ENCODE measurements at regions not wholly inside any gene's neighbourhood (a gene's known extent, or its start where the extent isn't known, plus 50 kb on each side); places are given as distances from the start of the nearest gene placed in this dataset.

DNA sequence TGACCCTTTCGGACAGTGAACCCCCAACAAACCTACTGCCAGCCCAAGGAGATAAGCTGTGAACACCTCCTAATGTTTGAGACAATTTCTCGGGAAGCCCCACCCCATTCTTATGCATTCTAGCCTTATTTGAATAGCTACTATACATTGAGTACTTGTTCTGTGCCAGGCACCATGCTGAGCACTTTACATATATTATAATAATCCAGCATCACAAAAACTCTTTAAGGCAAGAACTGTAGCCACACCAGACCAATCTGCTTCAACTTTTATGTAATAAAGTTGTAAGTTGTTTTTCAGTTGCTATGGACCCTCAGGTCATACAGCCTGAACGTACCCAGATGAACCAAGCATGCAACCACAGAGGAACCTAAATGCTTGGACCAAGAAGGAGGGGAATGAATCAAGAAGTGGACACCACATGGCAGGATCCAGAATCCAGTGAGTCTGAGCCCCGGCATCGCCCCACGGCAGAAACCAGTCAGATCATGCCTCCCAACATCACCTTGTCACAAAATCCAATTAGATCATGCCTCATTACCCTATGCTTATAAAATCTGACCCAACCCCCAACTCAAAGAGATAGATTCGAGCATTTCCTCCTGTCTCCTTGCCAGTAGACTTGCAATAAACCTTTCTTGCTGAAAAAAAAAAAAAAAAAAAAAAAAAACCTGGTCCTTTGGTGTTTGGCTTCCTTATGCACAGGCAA is 225.0 kb downstream of the QDPR start:
- no peak for DNase-seq

DNA sequence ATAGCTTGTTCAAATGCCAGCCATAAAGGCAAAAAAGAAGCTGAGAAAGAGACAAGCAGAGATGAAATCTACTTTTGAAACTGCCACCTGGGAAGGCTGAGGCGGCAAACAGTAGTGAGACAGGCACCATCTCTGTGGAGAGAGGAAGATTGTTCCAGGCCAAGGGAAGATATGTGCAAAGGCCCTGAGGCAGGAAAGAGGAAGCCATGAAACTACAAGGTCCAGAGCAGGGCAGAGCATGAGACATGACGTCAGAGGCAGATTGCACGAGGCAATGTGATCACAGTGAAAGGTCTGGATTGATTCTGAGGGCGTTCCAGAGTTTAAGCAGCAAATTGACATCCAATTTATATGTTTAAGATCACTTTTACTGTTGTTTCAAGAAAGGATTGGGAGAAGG is 226.1 kb downstream of the QDPR start:
- DNase-seq: peak; percentile 6

DNA sequence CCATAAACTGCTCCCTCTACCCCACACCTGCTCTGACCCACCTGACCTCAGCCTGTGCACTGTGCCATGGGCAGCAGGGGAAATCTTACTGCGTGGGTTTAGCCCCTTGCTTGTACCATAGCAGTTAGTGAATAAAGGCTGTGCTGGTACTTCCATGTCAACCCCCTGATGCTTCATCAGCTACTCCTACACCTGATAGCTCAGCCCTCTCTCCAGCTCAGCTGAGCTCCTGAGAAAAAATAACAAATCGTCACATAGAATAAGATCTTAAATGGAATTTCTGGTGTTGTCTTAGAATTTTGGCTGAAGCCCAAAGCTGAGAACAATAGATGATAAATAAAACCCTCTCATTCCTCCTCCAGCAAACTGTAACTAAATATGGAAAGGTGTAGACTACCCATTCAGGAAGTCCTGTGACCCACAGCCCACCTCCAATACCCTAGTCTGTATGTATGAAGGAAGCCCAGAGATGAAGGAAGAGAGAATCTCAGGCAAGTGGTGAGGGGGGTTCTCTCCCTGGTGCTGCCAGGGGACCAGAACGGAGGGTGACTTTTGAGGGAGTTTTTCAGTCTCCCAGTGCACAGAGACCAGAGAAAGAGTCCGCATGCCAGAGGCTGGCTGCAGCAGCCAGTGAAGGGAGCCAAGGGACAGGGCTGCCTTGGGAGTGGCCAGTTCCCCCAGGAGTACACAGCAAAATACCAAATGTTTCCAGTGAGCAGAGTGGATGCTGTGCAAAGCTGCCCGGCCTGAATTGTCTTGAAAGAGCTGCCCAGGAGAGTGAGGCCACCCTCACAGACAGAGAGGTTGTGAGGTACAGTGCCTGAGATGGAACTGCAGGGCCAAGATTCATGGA is 227.3 kb downstream of the QDPR start:
- no peak for DNase-seq

- DNase-seq: no peak
Measured at GRCh38 chr4:17283832-17284231, 228.1 kb downstream of the QDPR start.

GRCh38 chr4:17283251-17283650 is 228.6 kb downstream of the QDPR start:
- DNase-seq: no peak

DNA sequence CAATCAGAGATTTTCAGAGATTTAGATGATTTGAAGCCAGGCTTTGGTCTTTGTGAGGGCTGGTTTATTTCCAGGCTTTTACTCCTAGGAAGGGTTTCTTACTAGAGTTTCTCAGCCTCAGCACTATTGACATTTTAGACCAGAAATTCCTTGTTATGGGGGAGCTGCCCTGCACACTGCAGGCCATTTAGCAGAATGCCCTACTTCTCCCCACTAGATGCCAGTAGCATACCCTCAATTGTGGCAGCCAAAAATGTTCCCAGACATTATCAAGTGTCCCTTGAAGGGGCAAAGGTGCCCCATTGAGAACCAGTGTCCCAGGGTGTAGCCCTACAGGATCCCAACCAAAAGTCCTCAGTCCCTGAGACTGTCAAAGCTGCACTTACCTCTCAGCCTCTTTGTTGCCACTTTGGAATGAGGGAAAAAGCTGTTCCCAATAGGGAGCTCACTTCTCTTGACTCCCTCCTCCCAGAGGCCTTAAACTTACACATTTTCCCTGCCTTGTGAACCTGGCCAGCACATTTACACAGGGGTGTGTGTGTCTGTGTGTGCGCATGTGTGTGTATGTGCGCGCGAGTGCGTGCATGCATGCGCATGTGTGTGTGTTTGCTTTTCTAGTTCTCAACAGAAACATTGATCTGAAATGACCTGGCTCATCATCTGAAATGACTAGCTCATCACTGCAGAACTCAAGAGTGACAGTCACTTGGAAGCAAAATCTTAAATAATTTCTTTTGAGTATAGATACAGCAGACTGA is 231.4 kb downstream of the QDPR start:
- DNase-seq: no peak

GRCh38 chr4:17276776-17277175 is 235.1 kb downstream of the QDPR start:
- peak; percentile 13 for DNase-seq

DNA sequence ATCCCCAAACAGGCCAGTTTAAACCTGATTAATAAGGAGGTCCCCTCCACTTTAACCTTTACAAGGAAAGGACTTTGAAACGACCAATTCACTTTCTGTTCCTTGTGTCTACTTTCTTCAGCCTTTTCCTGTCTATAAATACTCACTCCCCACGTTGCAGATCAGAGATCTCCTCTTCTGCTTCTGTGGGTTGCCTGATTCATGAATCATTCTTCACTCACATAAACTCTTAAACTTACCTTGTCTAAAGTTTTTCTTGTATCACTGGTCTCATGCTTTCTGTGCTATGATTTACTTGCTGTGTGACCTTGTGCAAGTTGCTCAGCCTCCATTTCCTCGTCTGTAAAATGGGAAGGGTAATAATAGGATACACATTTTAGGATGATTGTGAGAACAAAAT is 236.1 kb downstream of the QDPR start:
- no peak for DNase-seq

GRCh38 chr4:17273047-17273446 is 238.8 kb downstream of the QDPR start:
- peak; percentile 8 for DNase-seq

- peak; percentile 90 for DNase-seq
Measured at GRCh38 chr4:17272154-17272553, 239.7 kb downstream of the QDPR start.

GRCh38 chr4:17265653-17266052 is 246.2 kb downstream of the QDPR start:
- DNase-seq: no peak

GRCh38 chr4:17265139-17265538 is 246.8 kb downstream of the QDPR start:
- DNase-seq: no peak

DNA sequence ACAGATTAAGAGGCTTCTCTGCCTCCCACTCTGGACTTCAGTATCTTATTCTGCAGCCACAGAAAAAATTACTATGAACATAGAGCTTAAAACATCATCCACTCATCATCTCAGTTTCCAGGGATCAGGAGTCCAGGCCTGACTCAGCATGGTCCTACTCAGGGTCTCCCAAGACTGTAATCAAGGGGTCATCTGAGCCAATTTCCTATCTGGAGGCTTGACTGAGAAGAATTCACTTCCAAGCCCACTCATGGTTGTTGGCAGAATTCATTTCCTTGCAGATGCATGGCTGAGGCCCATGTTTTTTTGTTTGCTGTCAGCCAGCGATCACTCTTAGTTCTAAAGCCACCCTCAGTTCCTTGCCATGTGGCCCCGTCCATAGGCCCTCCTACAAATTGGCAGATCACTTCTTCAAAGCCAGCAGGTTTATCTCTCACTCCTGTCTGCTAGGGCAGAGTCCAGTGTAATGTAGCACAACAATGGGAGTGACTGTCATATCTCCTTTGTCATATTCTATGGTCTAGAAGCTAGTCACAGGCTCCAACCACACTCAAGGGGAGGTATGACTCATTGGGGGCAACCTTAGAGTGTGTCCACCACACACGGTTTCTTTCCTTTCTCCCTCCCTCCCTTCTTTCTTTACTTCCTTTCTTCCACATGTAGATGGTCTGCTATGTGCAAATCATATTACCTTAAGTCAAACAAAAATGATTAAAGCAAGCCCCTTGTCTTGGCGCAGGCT is 251.6 kb downstream of the QDPR start:
- peak; percentile 67 for DNase-seq

- DNase-seq: no peak
Measured at GRCh38 chr4:17258106-17258505, 253.8 kb downstream of the QDPR start.

DNA sequence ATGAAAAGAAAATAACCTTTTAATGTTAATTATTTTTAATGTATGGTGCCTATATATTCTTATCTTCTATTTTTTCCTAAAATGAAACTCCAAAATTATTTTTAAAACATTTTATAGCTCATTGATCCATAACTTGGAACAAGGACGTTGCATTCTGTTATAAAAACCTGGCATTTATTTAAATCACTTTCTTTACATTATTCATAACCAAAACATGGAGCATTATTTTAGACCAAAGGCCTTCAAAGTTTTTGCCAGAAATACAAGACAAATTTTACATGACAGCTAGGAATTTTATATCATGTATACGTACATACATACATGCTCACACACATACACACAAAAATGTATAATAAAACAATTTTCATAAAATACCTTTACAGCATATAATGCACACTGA is 259.8 kb downstream of the QDPR start:
- DNase-seq: no peak

DNA sequence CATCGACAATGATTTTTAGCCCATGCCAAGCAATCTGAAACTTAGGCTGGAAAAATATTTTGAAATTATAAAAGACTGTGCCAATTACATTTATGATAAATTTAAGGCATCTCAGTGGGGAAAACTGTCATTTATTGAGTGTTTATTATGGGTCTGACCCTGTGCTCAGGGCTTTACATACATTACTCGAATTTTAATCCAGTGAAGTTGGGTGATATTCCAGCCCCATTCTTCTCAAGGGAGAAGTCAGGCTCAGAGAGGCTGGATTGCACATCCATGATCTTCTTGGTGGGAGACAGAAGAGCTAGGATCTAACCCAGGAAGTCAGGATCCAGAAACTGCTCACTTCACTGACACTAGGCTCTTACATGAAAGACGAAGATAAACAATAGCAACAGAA is 260.8 kb downstream of the QDPR start:
- DNase-seq: no peak

DNA sequence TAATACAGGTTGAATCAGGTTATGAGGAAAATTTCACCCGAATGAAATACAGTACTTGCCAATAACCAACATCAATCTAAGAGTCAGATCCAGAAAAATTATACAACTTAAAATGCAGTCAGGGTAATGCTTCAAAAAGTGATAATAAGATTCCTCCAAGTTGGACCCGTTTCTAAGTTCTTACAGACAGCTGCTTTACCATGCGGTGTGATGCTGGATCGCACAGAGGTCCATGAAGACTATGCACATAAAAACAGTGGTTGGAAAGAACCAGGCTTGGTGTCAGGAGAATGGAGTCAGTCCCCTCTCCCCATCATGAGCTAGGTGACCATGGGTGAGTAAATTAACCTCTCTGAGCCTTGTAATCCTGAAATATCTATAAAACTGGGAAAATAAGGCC is 261.3 kb downstream of the QDPR start:
- no peak for DNase-seq

GRCh38 chr4:17246656-17247055 is 265.2 kb downstream of the QDPR start:
- DNase-seq: no peak

GRCh38 chr4:17241835-17242234 is 270.1 kb downstream of the QDPR start:
- DNase-seq: no peak

DNA sequence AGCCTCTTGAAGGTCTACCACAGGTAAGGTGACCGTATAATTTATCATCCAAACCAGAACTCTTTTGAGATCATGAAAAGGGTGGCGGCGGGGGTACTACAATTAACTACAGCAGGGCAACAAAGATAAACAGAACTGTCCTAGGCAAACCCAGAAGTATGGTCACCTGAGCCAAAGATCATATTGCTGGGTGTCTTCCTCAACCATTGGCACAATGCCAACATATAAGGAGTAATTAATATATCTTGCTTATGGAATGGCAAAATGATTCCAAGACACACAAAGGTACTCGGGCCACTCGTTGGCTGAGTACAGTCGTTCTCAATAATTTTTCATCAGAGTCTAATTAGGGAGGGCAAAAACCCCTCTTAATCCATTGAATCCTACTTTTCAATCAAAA is 273.3 kb downstream of the QDPR start:
- no peak for DNase-seq

DNA sequence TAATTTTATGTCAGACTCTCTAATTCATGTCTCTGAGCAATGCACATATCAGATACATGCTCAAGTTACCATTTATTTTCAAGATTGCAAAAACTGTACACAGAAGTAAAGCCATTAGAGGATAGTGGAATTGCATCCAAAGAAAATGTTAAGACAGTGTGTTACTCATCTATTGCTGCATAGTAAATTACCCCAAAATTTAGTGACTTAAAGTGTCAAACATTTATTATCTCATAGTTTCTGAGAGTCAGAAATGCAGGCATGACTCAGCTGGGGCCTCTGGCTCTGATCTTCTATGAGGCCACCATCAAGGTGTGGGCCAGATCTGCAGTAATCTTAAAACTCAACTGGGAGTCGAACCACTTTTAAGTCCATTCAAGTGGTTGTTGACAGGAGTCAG is 275.2 kb downstream of the QDPR start:
- DNase-seq: no peak

GRCh38 chr4:17234678-17235077 is 277.2 kb downstream of the QDPR start:
- no peak for DNase-seq
